CD4-positive, alpha-beta T cell (primary cell): ENCODE measurements at regions not wholly inside any gene's neighbourhood (a gene's known extent, or its start where the extent isn't known, plus 50 kb on each side); places are given as distances from the start of the nearest gene placed in this dataset.

Source experiments
- ATAC-seq: fragments of 200-7000 bp; cut with Tn5 transposase; one replicate; pipeline ENCODE4 v1.10.0; 2022; ENCODE audit warnings: mild to moderate bottlenecking; ENCODE audit not compliant: poor library complexity
- CTCF ChIA-PET: fragments of 350-600 bp; sonication (Branson Sonifier 250); formaldehyde crosslinking; loops from one replicate; lab custom pipeline; 2021; ENCODE audit warnings: antibody characterized with exemption, inconsistent platforms; lab: Charles Lee
- POLR2A ChIA-PET: fragments of 350-600 bp; sonication (Branson Sonifier 250); formaldehyde crosslinking; loops from one replicate; lab custom pipeline; 2021; ENCODE audit warnings: antibody characterized with exemption, inconsistent platforms; lab: Charles Lee
- DNase-seq, 14 experiments: peaks; one replicate each; pipeline ENCODE4 v3.0.0-alpha.2; 2013 to 2020; ENCODE audit warnings: mixed read lengths in 2 of 14
- H3K27ac ChIP-seq, 2 donors: one replicate each; pipeline versions ENCODE4 v1.5.1 to v1.7.0; 2013; ENCODE audit warnings: low read length in 2 of 2, low read depth in 1 of 2, mild to moderate bottlenecking in 1 of 2
- H3K27me3 ChIP-seq, 2 experiments: 1 replicate in 1 of 2; 2 replicates in 1 of 2; pipeline versions ENCODE4 v1.6.1 to v1.7.0; 2013; ENCODE audit warnings: low read length in 2 of 2, control low read depth in 1 of 2, mild to moderate bottlenecking in 1 of 2, moderate library complexity in 1 of 2; ENCODE audit not compliant: insufficient read depth in 2 of 2, control insufficient read depth in 1 of 2
- H3K36me3 ChIP-seq: one replicate; pipeline ENCODE4 v1.6.1; 2013; ENCODE audit warnings: low read length, control low read depth; ENCODE audit not compliant: insufficient read depth
- H3K4me1 ChIP-seq: one replicate; pipeline ENCODE4 v1.6.1; 2013; ENCODE audit warnings: low read length, control low read depth; ENCODE audit not compliant: insufficient read depth
- H3K4me3 ChIP-seq: one replicate; pipeline ENCODE4 v1.5.1; 2013; ENCODE audit warnings: mild to moderate bottlenecking, low read length, moderate library complexity
- H3K9me3 ChIP-seq, 2 experiments: 1 replicate in 1 of 2; 2 replicates in 1 of 2; pipeline versions ENCODE4 v1.6.1 to v1.7.0; 2013; ENCODE audit warnings: low read length in 2 of 2, mild to moderate bottlenecking in 2 of 2, control low read depth in 1 of 2, moderate library complexity in 1 of 2; ENCODE audit not compliant: control insufficient read depth in 1 of 2, insufficient read depth in 1 of 2
- H3K27ac Mint-ChIP-seq: one replicate; pipeline ENCODE4 v1.8.0; 2020; ENCODE audit warnings: mixed read lengths
- H3K27me3 Mint-ChIP-seq: one replicate; pipeline ENCODE4 v1.8.0; 2021; ENCODE audit warnings: mixed read lengths
- H3K36me3 Mint-ChIP-seq: one replicate; pipeline ENCODE4 v1.8.0; 2021; ENCODE audit warnings: low read depth, mixed read lengths
- H3K4me1 Mint-ChIP-seq: one replicate; pipeline ENCODE4 v1.8.0; 2021; ENCODE audit warnings: low read depth, mixed read lengths
- H3K4me3 Mint-ChIP-seq: one replicate; pipeline ENCODE4 v1.8.0; 2020; ENCODE audit warnings: mild to moderate bottlenecking, mixed read lengths
- H3K9me3 Mint-ChIP-seq: one replicate; pipeline ENCODE4 v1.8.0; 2020; ENCODE audit warnings: mixed read lengths
- CTCF ChIP-seq: fragments of 200-600 bp; IDR thresholded peaks from one replicate; pipeline ENCODE4 v1.8.0; 2022; ENCODE audit warnings: antibody characterized with exemption, mild to moderate bottlenecking
- intact Hi-C, 2 experiments: fragments of 100-400 bp; cut with DNase I in 1 of 2; cut with micrococcal nuclease in 1 of 2; formaldehyde crosslinking; loops; one replicate each; pipeline versions ENCODE4 v1.15.1 to v1.9.0; 2023 to 2025; cut with DNase I, micrococcal nuclease

GRCh38 chr12:79522989-79523386 is 167.8 kb downstream of the PAWR start:
- CTCF ChIA-PET = no interaction called here

GRCh38 chr12:79522257-79522988 is 168.3 kb downstream of the PAWR start:
- H3K27ac ChIP-seq = no peak overlapping the region
- Mint-ChIP-seq H3K27me3 (no peaks in the 10 kb centered on the region), H3K36me3 (no peaks in the 10 kb centered on the region), H3K9me3 (no peaks in the 10 kb centered on the region), H3K27ac (no peak overlapping the region), H3K4me3 (no peak overlapping the region), H3K4me1 (no peaks in the 10 kb centered on the region)
- DNase-seq (no peak), ATAC-seq (no peak)
- H3K4me3 ChIP-seq = no peak overlapping the region
- no peaks in the 10 kb centered on the region for H3K4me1 ChIP-seq
- no peaks in the 10 kb centered on the region for H3K27me3 ChIP-seq
- no peaks in the 10 kb centered on the region for H3K36me3 ChIP-seq
- intact Hi-C loops = no loop called here
- ChIA-PET CTCF (no interaction called here), POLR2A (no interaction called here)
- no peaks in the 10 kb centered on the region for H3K9me3 ChIP-seq
- TF ChIP-seq CTCF = no peak

More at GRCh38 chr12:79522989-79523386, 167.8 kb downstream of the PAWR start:
- no peak overlapping the region for H3K4me3 ChIP-seq
- H3K27me3 ChIP-seq = no peaks in the 10 kb centered on the region
- DNase-seq (no peak), ATAC-seq (no peak)
- intact Hi-C loops = no loop called here
- Mint-ChIP-seq H3K36me3 (no peaks in the 10 kb centered on the region), H3K27ac (no peak overlapping the region), H3K9me3 (no peaks in the 10 kb centered on the region), H3K4me3 (no peak overlapping the region), H3K4me1 (no peaks in the 10 kb centered on the region), H3K27me3 (no peaks in the 10 kb centered on the region)
- TF ChIP-seq CTCF = no peak
- no peak overlapping the region for H3K27ac ChIP-seq
- POLR2A ChIA-PET = no interaction called here
- no peaks in the 10 kb centered on the region for H3K4me1 ChIP-seq
- H3K36me3 ChIP-seq = no peaks in the 10 kb centered on the region
- no peaks in the 10 kb centered on the region for H3K9me3 ChIP-seq

GRCh38 chr12:79521576-79521975 is 169.2 kb downstream of the PAWR start:
- H3K36me3 Mint-ChIP-seq = no peaks in the 10 kb centered on the region
- no peak for DNase-seq
- H3K27me3 ChIP-seq = no peaks in the 10 kb centered on the region
- no peaks in the 10 kb centered on the region for H3K4me1 ChIP-seq
- H3K27ac Mint-ChIP-seq = no peak overlapping the region
- intact Hi-C loops = no loop called here
- ChIA-PET POLR2A (no interaction called here), CTCF (no interaction called here)
- peaks cover 0 to 1% of the 10 kb centered on the region in 2 experiments for H3K9me3 ChIP-seq
- H3K4me3 ChIP-seq = no peak overlapping the region
- H3K36me3 ChIP-seq = no peaks in the 10 kb centered on the region
- no peak for ATAC-seq
- H3K9me3 Mint-ChIP-seq = no peaks in the 10 kb centered on the region
- H3K4me1 Mint-ChIP-seq = no peaks in the 10 kb centered on the region
- H3K27me3 Mint-ChIP-seq = no peaks in the 10 kb centered on the region
- no peak overlapping the region for H3K4me3 Mint-ChIP-seq
- TF ChIP-seq CTCF = no peak
- no peak overlapping the region for H3K27ac ChIP-seq
